Nephron (organoid): ENCODE measurements at regions not wholly inside any gene's neighbourhood (a gene's known extent, or its start where the extent isn't known, plus 50 kb on each side); places are given as distances from the start of the nearest gene placed in this dataset.

Source experiments
- H3K27ac Mint-ChIP-seq, 3 experiments: 2 replicates each; pipeline ENCODE4 v1.8.0; 2020; ENCODE audit warnings: mixed read lengths in 3 of 3, mild to moderate bottlenecking in 2 of 3, moderate library complexity in 1 of 3
- H3K27me3 Mint-ChIP-seq: 2 replicates; pipeline ENCODE4 v1.8.0; 2021; ENCODE audit warnings: low read depth, mild to moderate bottlenecking, moderate library complexity, mixed read lengths
- H3K36me3 Mint-ChIP-seq: 2 replicates; pipeline ENCODE4 v1.8.0; 2020; ENCODE audit warnings: low read depth, mixed read lengths
- H3K4me1 Mint-ChIP-seq: 2 replicates; pipeline ENCODE4 v1.8.0; 2020; ENCODE audit warnings: mixed read lengths
- H3K4me3 Mint-ChIP-seq, 3 experiments: 2 replicates each; pipeline ENCODE4 v1.8.0; 2020; ENCODE audit warnings: mild to moderate bottlenecking in 3 of 3, mixed read lengths in 3 of 3, moderate library complexity in 2 of 3
- H3K9me3 Mint-ChIP-seq: 2 replicates; pipeline ENCODE4 v1.8.0; 2020; ENCODE audit warnings: mixed read lengths
- TF ChIP-seq, protein P1 (sequence below), 3 experiments: fragments of 200-600 bp; sonication (generic); IDR thresholded peaks; one replicate each; pipeline ENCODE4 v1.5.0; 2021; ENCODE audit warnings: antibody characterized with exemption in 3 of 3; ENCODE audit not compliant: unreplicated experiment in 3 of 3

DNA sequence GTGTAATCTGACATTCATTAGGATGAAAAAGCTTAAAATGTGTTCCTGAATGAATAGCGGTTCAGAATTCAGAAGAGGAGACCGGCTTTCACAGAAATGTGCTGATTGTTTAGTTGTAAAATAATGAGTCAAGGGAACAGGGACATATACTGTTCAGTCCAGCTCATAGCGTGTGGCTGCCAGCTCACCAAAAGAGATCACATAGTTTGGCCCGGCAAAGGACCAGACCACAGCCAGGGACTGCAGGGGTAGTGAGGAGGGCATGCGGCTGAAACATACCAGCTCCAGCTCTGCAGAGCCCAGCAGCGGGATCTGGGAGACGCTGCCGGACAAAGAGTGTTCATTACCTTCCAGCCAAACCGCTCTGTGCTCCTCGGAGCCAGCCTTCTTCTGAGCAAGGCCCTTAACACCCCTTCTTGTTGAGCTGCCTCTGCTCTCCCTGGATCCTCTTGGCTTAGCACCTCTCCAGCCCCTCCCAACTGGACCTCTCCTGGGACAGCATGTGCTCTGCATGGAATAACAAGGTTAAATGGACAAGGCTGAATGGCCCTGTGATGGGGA, 116.8 kb upstream of the CNTLN start:
- no peaks in the 10 kb centered on the region for H3K36me3 Mint-ChIP-seq
- H3K27me3 Mint-ChIP-seq, result peaks cover 4% of the 10 kb centered on the region
- H3K4me1 Mint-ChIP-seq, result peaks cover 5% of the 10 kb centered on the region
- H3K9me3 Mint-ChIP-seq, result peaks cover 3% of the 10 kb centered on the region
- no peak overlapping the region for H3K4me3 Mint-ChIP-seq
- no peak overlapping the region for H3K27ac Mint-ChIP-seq
- TF ChIP-seq, protein P1, sequence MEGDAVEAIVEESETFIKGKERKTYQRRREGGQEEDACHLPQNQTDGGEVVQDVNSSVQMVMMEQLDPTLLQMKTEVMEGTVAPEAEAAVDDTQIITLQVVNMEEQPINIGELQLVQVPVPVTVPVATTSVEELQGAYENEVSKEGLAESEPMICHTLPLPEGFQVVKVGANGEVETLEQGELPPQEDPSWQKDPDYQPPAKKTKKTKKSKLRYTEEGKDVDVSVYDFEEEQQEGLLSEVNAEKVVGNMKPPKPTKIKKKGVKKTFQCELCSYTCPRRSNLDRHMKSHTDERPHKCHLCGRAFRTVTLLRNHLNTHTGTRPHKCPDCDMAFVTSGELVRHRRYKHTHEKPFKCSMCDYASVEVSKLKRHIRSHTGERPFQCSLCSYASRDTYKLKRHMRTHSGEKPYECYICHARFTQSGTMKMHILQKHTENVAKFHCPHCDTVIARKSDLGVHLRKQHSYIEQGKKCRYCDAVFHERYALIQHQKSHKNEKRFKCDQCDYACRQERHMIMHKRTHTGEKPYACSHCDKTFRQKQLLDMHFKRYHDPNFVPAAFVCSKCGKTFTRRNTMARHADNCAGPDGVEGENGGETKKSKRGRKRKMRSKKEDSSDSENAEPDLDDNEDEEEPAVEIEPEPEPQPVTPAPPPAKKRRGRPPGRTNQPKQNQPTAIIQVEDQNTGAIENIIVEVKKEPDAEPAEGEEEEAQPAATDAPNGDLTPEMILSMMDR (IDR thresholded peaks at IDR 0.05; ENCODE audit: unreplicated experiment in 3 of 3), result no peak

DNA sequence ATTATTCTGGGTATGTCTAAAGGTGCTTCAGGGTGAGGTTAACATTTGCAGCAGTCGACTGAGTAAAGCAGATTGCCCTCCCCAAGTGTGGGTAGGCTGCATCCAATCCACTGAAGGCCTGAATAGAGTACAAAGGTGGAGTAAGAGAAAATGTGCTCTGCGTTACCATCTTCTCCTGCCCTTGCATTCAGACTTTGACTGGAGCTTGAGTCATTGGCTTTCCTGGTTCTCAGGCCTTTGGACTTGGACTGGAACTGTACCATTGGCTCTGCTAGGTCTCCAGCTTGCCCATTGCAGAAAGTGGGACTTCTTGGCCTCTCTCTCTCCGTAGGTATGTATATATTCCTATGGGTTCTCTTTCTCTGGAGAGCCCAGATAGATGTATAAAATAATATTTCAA, 120.9 kb upstream of the CNTLN start:
- TF ChIP-seq, protein P1 (IDR thresholded peaks at IDR 0.05; ENCODE audit: unreplicated experiment in 3 of 3), result no peak
- Mint-ChIP-seq H3K4me1 (peaks cover 10% of the 10 kb centered on the region), H3K9me3 (no peaks in the 10 kb centered on the region), H3K4me3 (no peak overlapping the region), H3K27ac (no peak overlapping the region), H3K27me3 (peaks cover 4% of the 10 kb centered on the region), H3K36me3 (no peaks in the 10 kb centered on the region)

DNA sequence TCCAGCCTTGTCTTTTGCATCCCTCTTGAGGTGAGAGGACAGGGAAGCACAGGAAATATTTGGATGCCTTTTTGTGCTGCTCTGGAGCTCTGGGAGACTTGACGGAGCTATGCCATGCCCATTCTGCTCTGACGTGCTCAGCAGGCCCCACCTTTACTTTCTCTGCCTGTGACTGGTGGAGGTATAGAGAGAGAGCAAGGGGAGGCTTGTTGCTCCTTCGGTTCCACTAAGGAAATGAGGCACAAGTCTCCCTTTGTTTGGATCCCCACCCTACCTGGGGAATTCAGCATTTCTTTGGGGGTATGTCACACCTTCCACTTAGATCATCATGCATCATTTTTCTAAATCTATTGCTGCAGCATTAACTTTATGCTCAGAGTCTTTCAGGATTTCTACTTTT, 121.8 kb upstream of the CNTLN start:
- TF ChIP-seq, protein P1 (IDR thresholded peaks at IDR 0.05; ENCODE audit: unreplicated experiment in 3 of 3), result no peak
- Mint-ChIP-seq H3K27ac (no peak overlapping the region), H3K27me3 (no peaks in the 10 kb centered on the region), H3K9me3 (no peaks in the 10 kb centered on the region), H3K4me1 (peaks cover 6% of the 10 kb centered on the region), H3K4me3 (no peak overlapping the region), H3K36me3 (no peaks in the 10 kb centered on the region)

DNA sequence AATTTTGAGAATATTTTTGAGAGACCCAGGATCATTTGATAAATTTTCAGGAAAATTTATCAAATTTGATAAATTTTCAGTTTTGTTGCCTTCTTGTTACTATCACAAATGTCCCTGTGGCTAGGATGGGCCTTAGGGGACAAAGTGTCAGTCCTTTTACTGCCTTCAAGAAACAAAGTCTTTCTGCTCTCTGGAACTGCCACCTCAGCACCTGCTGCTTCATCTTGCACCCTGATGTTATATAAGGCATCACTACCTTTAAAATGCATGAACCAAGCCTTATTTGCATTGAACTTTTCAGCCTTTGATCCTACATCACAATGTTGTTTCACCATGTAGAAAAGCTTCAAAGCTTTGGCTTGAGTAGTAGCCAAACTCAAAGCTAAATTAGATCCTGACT, 123.0 kb upstream of the CNTLN start:
- no peaks in the 10 kb centered on the region for H3K27me3 Mint-ChIP-seq
- no peaks in the 10 kb centered on the region for H3K9me3 Mint-ChIP-seq
- no peak overlapping the region for H3K4me3 Mint-ChIP-seq
- H3K36me3 Mint-ChIP-seq, result no peaks in the 10 kb centered on the region
- H3K27ac Mint-ChIP-seq, result no peak overlapping the region
- TF ChIP-seq, protein P1 (IDR thresholded peaks at IDR 0.05; ENCODE audit: unreplicated experiment in 3 of 3), result no peak
- H3K4me1 Mint-ChIP-seq, result peaks cover 6% of the 10 kb centered on the region

DNA sequence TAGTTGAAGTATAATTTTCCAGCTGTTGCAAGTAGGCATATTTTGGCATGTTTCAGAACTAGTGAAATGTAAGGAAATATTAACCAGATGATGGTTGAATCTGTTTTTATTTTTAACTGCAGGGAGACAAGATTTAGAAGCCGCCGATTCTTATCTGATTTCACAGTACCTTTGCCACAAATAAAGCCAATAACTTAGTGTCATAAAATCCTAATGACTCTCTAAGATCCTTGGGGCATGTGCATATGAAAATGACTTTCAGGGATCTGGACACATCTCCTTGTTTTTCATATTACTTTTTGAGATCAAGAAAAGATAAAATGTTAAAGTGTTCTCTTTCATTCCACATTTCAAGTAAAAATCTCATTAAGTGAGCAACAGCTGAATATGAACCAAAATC, 125.8 kb upstream of the CNTLN start:
- H3K27ac Mint-ChIP-seq, result no peak overlapping the region
- TF ChIP-seq, protein P1 (IDR thresholded peaks at IDR 0.05; ENCODE audit: unreplicated experiment in 3 of 3), result no peak

DNA sequence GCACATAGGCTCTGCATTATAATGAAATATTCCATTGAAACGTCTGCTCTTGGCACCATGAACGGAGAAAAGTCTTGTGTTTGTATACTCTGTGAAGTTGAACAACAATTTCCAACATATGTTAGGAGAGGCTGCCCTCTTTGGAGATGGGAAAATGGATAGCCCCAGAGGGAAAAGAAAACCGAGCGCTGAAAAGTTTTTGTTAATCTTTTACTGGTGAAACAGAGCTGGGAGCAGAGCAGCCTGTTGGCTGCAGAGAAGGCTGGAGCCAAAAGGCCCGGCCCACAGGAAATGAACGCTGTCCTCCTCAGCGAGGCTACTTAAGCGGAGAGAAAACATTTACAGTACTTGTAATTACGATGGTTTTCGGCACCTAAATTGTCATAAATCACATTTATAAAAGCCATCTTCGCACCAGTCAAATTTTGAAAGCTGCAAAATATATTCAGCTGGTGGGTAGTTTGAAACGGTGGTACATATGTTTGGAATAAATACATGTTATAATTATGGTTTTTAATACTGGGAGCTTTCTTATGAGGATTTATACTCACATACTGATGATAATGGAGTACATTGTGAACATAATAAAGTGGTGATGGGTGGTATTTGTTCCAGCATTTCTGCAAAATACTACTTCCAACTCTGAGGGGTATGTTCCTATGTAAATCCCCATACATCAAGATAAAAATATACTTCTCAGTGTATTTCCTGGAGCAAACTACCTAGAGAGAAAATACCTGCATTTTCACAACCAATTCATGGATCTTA, 129.6 kb upstream of the CNTLN start:
- H3K4me3 Mint-ChIP-seq, result peak overlapping the region; percentile 66 to 77 (median 75)
- peak overlapping the region; percentile 83 to 89 (median 87) for H3K27ac Mint-ChIP-seq
- no peaks in the 10 kb centered on the region for H3K27me3 Mint-ChIP-seq
- H3K36me3 Mint-ChIP-seq, result no peaks in the 10 kb centered on the region
- no peaks in the 10 kb centered on the region for H3K9me3 Mint-ChIP-seq
- peaks cover 27% of the 10 kb centered on the region for H3K4me1 Mint-ChIP-seq
- TF ChIP-seq, protein P1 (IDR thresholded peaks at IDR 0.05; ENCODE audit: unreplicated experiment in 3 of 3), result peak in 1 of 3 experiments; percentile 14

More for the DNA sequence above, 125.8 kb upstream of the CNTLN start:
- Mint-ChIP-seq H3K4me3 (no peak overlapping the region), H3K9me3 (no peaks in the 10 kb centered on the region), H3K36me3 (no peaks in the 10 kb centered on the region), H3K27me3 (no peaks in the 10 kb centered on the region), H3K4me1 (peaks cover 27% of the 10 kb centered on the region)
